ENCODE measurements at regions not wholly inside any gene's neighbourhood (a gene's known extent, or its start where the extent isn't known, plus 50 kb on each side); places are given as distances from the start of the nearest gene placed in this dataset.
A peak's percentile ranks its signal among the peaks of the same experiment; 100 is the strongest.

- DNase-seq (ENCODE audit: low read depth) = no peak
- no peak for TF ChIP-seq CTCF (IDR thresholded peaks at IDR 0.05; ENCODE audit: insufficient read depth, low read depth, low read length, missing control alignments)
- H3K4me3 ChIP-seq (ENCODE audit: low read length) = no peak overlapping the region
Observed at GRCh38 chr2:41924709-41925408, 123.0 kb upstream of the PKDCC start.

DNA sequence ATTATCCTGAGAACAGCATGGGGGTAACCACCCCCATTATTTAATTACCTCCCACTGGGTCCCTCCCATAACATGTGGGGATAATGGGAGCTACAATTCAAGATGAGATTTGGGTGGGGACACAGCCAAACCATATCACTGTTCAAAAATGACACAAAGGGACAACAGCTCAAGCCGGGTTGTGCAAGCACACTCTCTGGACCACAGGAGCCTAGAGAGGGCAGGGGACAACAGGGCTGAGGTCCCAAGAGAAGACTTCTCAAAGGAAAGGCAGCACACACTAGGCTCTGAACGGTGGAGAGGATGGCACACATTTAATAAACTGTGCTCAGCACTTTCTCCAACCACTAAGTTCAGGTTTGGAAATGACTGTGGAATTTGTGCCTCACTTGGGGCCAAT, 122.1 kb upstream of the PKDCC start:
- H3K4me3 ChIP-seq (ENCODE audit: low read length) = no peak overlapping the region
- no peak for DNase-seq (ENCODE audit: low read depth)
- no peak for TF ChIP-seq CTCF (IDR thresholded peaks at IDR 0.05; ENCODE audit: insufficient read depth, low read depth, low read length, missing control alignments)

- no peak overlapping the region for H3K4me3 ChIP-seq (ENCODE audit: low read length)
- DNase-seq (ENCODE audit: low read depth) = no peak
- TF ChIP-seq CTCF (IDR thresholded peaks at IDR 0.05; ENCODE audit: insufficient read depth, low read depth, low read length, missing control alignments) = no peak
Observed at GRCh38 chr2:41926614-41927580, 120.9 kb upstream of the PKDCC start.

DNA sequence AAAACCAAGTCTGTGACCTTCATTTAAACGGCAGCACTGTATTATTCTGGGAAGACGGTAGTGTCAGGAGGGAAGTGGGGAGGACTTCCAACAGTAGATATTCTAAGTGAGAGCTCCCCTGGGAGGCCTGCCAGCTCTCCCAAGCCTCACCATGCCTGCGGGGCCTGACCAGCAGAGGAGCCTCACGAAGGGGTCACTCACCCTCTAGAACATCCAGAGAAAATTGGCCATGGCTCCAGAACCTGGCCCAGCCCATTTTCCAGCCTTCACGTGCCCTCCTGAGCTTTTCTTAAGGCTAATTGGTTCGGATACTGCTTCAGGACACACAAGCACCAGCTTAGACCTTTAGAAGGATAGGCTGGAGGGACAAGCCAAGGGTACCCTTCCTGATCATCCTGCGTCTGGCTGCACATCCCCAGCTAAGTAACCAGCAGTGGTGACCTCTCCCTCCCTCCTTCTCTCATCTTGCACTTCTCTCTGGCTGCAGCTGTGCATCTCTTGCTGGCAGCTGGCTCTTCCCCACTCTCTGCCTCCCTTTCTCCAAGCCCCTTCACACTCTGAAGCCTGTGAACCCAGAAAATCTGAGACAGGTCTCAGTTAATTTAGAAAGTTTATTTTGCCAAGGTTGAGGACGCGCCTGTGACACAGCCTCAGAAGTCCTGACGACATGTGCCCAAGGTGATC, 120.1 kb upstream of the PKDCC start:
- no peak for DNase-seq (ENCODE audit: low read depth)
- no peak overlapping the region for H3K4me3 ChIP-seq (ENCODE audit: low read length)
- no peak for TF ChIP-seq CTCF (IDR thresholded peaks at IDR 0.05; ENCODE audit: insufficient read depth, low read depth, low read length, missing control alignments)

- TF ChIP-seq CTCF (IDR thresholded peaks at IDR 0.05; ENCODE audit: insufficient read depth, low read depth, low read length, missing control alignments) = no peak
- peak; percentile 79 for DNase-seq (ENCODE audit: low read depth)
- no peak overlapping the region for H3K4me3 ChIP-seq (ENCODE audit: low read length)
Observed at GRCh38 chr2:41928526-41928925, 119.3 kb upstream of the PKDCC start.

DNA sequence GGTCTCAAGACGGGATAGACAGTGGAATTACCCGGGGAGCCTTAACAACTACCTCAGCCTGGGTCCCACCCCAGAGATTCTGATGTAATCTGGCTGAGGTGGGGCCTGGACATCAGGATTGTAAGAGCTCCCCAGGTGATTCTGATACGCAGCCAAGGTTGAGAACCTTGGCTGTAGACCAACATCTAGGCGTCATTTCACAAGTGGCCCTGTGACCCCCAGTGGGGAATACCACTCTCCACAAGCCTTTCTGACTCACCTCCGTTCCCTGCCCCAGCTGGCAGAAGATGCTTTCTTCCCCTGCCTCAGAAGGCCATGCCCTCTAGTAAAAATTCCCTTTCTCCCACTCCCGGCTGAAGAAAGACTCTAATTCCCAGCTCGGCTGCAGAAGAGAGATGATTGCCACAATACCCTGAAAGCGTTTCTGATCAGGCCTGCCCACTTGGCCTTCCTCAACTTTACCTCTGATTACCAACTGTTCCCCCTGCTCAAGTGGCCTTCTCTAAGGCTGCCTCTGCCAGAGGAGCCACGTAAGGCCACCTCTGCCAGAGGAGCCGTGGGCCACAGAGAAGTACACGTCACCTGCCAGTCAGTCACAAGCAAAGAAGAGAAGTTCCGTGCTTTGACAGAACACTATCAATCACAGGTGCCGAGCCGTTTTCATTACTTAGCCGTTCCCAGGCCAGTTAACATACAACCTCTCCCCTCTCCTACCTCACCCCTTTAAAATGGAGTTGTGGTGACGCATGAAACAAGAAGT, 116.8 kb upstream of the PKDCC start:
- no peak overlapping the region for H3K4me3 ChIP-seq (ENCODE audit: low read length)
- no peak for DNase-seq (ENCODE audit: low read depth)
- TF ChIP-seq CTCF (IDR thresholded peaks at IDR 0.05; ENCODE audit: insufficient read depth, low read depth, low read length, missing control alignments) = no peak
